Peyer's patch (tissue), 4 donors: ENCODE measurements at regions not wholly inside any gene's neighbourhood (a gene's known extent, or its start where the extent isn't known, plus 50 kb on each side); places are given as distances from the start of the nearest gene placed in this dataset.

Experiments used
- DNase-seq, 3 donors: peaks; one replicate each; pipeline ENCODE4 v3.0.0-alpha.2; 2017 to 2019
- H3K27ac ChIP-seq, 4 donors: fragments of 200-600 bp; sonication (generic); one replicate each; pipeline ENCODE4 v1.5.1; 2016 to 2019
- H3K27me3 ChIP-seq, 2 donors: fragments of 200-600 bp; sonication (generic); one replicate each; pipeline ENCODE4 v1.5.1; 2019
- H3K36me3 ChIP-seq, 3 donors: fragments of 200-600 bp; sonication (generic); one replicate each; pipeline ENCODE4 v1.5.1; 2016 to 2019
- H3K4me1 ChIP-seq, 4 donors: fragments of 200-600 bp; sonication (generic); one replicate each; pipeline ENCODE4 v1.5.1; 2016 to 2019
- H3K4me3 ChIP-seq, 4 donors: fragments of 200-600 bp; sonication (generic); 1 replicate in 3 of 4; 2 replicates in 1 of 4; pipeline ENCODE4 v1.5.1; 2016 to 2019; ENCODE audit warnings: mild to moderate bottlenecking in 1 of 4
- H3K9me3 ChIP-seq, 4 donors: fragments of 200-600 bp; sonication (generic); one replicate each; pipeline ENCODE4 v1.5.1; 2016 to 2019; ENCODE audit warnings: mild to moderate bottlenecking in 1 of 4
- POLR2A ChIP-seq, 2 donors: fragments of 450-650 bp; IDR thresholded peaks; one replicate each; pipeline ENCODE4 v1.5.1; 2017; ENCODE audit warnings: antibody characterized with exemption in 2 of 2, mild to moderate bottlenecking in 2 of 2, moderate library complexity in 2 of 2
- TF ChIP-seq, protein P1 (sequence below), 6 experiments: fragments of 450-650 bp in 4 of 6; fragments of 200-600 bp in 2 of 6; sonication (generic) in 1 of 6; IDR thresholded peaks; one replicate each; pipeline ENCODE4 v1.5.1; 2017 to 2019; ENCODE audit warnings: antibody characterized with exemption in 6 of 6, mild to moderate bottlenecking in 3 of 6, moderate library complexity in 1 of 6

DNA sequence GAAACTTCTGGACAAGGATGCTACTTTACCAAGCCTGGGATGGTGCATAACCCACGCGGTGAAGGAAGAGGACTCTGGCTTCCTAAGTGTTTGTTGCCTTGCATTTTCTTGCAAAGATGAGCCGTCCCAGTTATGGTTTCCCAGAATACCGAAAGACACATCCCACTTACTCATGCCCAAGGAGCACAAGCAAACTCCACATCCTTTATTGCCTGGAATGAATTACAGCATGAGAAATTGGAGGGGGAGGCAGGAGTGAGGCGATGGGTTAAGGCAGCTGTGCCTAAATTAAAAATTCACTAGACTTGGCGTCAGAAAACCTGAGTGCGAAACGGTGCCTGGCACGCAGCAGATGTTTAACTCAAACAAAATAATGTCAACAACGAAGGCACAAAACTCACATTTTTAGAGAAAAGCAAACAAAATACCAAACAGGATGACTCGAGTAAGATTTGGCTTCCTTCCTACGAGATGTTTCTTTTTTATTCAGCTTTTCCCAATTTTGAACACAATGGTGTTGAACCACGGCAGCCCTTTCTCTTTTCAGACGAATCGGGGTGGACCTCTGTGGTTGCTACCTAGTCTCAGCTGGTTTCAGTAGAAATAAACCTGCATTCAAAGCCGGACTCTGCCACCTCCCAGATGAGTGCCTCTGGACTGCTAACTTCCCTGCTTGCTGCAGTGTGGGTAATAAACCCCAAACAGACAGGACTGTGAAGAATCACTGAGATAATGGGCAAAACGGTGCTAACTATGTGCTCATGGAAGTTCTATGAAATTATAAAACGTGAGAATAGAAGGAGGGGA is 100.3 kb upstream of the NCK2 start:
- no peaks in the 10 kb centered on the region for H3K9me3 ChIP-seq
- TF ChIP-seq POLR2A (IDR thresholded peaks at IDR 0.05): no peak
- TF ChIP-seq, protein P1, sequence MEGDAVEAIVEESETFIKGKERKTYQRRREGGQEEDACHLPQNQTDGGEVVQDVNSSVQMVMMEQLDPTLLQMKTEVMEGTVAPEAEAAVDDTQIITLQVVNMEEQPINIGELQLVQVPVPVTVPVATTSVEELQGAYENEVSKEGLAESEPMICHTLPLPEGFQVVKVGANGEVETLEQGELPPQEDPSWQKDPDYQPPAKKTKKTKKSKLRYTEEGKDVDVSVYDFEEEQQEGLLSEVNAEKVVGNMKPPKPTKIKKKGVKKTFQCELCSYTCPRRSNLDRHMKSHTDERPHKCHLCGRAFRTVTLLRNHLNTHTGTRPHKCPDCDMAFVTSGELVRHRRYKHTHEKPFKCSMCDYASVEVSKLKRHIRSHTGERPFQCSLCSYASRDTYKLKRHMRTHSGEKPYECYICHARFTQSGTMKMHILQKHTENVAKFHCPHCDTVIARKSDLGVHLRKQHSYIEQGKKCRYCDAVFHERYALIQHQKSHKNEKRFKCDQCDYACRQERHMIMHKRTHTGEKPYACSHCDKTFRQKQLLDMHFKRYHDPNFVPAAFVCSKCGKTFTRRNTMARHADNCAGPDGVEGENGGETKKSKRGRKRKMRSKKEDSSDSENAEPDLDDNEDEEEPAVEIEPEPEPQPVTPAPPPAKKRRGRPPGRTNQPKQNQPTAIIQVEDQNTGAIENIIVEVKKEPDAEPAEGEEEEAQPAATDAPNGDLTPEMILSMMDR (IDR thresholded peaks at IDR 0.05): no peak
- no peaks in the 10 kb centered on the region for H3K27me3 ChIP-seq
- H3K27ac ChIP-seq: no peak overlapping the region
- H3K4me3 ChIP-seq: no peak overlapping the region
- no peaks in the 10 kb centered on the region for H3K36me3 ChIP-seq
- DNase-seq: no peak
- no peaks in the 10 kb centered on the region for H3K4me1 ChIP-seq

DNA sequence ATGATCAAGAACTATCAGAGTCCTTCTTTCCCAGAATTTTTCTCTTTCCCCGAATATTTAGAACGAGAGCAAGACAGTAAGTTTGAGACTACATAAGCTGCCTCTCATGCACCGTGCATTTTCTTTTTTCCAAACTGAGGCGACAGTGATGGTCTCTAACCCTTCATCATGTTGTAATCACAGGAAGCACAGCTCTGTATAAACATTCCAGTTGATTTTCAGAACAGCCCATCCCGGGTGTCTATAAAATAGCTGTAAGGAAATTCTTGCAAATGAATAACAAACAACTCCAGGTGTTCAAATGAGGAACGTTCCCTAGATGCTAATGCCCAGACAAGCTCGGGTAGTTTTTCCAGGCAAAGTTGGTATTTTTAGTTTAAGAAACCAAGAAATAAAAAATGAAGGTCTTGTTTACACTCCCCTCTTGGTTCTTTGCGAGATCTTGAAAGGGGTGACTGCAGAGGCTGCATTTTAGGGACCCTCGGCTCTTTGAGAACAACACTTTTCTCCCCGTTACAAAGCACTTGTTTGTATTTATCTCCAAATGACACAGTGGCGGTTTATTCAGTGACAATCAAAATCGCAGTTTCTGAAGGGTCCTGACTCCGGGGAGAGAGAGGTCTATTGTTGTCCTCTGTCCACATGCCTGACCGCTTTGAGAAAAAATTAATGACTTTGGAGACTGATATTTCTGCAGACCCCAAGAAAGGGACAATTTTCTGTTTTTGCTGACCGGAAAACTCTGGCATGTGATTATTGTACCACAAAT is 101.1 kb upstream of the NCK2 start:
- no peak for DNase-seq
- TF ChIP-seq, protein P1 (IDR thresholded peaks at IDR 0.05): no peak
- TF ChIP-seq POLR2A (IDR thresholded peaks at IDR 0.05): no peak
- Histone ChIP-seq H3K9me3 (no peaks in the 10 kb centered on the region), H3K27me3 (no peaks in the 10 kb centered on the region), H3K4me1 (no peaks in the 10 kb centered on the region), H3K4me3 (no peak overlapping the region), H3K27ac (no peak overlapping the region), H3K36me3 (no peaks in the 10 kb centered on the region)

GRCh38 chr2:105641389-105641811 is 103.3 kb upstream of the NCK2 start:
- DNase-seq: no peak
- Histone ChIP-seq H3K4me3 (no peak overlapping the region), H3K27ac (no peak overlapping the region), H3K27me3 (no peaks in the 10 kb centered on the region), H3K9me3 (no peaks in the 10 kb centered on the region), H3K4me1 (no peaks in the 10 kb centered on the region), H3K36me3 (no peaks in the 10 kb centered on the region)
- TF ChIP-seq, protein P1 (IDR thresholded peaks at IDR 0.05): no peak
- no peak for TF ChIP-seq POLR2A (IDR thresholded peaks at IDR 0.05)

- no peak for DNase-seq
- no peaks in the 10 kb centered on the region for H3K36me3 ChIP-seq
Measured at GRCh38 chr2:105640246-105640645, 104.5 kb upstream of the NCK2 start.

DNA sequence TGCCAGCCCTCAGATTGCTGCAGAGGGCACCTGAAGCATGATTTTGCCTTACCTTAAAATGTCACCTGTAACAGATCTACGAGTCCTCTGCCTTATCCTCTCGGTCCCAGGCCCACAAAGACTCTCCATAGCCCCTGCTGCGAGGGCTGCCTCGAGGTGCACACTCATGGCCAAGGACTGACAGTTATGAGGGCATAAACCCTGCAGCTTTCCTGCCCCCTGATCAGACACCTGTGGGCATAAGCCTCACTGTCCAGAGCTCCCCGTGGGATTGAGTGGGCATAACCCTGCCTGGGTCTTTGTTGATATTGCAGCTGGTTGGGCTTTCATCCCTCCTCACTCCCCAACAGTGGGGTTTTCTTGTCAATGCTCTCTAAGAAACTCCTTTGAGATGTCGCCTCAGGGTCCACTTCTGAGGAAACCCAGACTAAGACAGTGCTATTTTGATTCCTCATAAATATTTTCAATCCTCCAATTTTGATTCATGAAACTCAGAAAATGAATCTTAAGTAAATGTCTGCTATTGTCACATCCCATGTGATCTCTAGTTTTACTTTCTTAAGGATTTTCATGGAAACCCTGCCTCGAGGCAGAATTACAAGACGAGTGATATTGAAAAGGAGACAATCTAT is 108.5 kb upstream of the NCK2 start:
- H3K27me3 ChIP-seq: no peaks in the 10 kb centered on the region
- no peaks in the 10 kb centered on the region for H3K9me3 ChIP-seq
- no peak for DNase-seq
- no peaks in the 10 kb centered on the region for H3K36me3 ChIP-seq
- H3K4me3 ChIP-seq: no peak overlapping the region
- TF ChIP-seq, protein P1 (IDR thresholded peaks at IDR 0.05): no peak
- no peak for TF ChIP-seq POLR2A (IDR thresholded peaks at IDR 0.05)
- H3K27ac ChIP-seq: no peak overlapping the region
- H3K4me1 ChIP-seq: no peaks in the 10 kb centered on the region

More at GRCh38 chr2:105640246-105640645, 104.5 kb upstream of the NCK2 start:
- Histone ChIP-seq H3K9me3 (no peaks in the 10 kb centered on the region), H3K27ac (no peak overlapping the region), H3K4me3 (no peak overlapping the region), H3K4me1 (no peaks in the 10 kb centered on the region), H3K27me3 (no peaks in the 10 kb centered on the region)
- no peak for TF ChIP-seq POLR2A (IDR thresholded peaks at IDR 0.05)
- TF ChIP-seq, protein P1 (IDR thresholded peaks at IDR 0.05): no peak
